ENCODE measurements at regions not wholly inside any gene's neighbourhood (a gene's known extent, or its start where the extent isn't known, plus 50 kb on each side); places are given as distances from the start of the nearest gene placed in this dataset.
"Not testable (repeated sequence)": the region's sequence is repeated elsewhere in the genome, so short reads cannot be mapped to it uniquely, and the experiment has no call there.

DNA sequence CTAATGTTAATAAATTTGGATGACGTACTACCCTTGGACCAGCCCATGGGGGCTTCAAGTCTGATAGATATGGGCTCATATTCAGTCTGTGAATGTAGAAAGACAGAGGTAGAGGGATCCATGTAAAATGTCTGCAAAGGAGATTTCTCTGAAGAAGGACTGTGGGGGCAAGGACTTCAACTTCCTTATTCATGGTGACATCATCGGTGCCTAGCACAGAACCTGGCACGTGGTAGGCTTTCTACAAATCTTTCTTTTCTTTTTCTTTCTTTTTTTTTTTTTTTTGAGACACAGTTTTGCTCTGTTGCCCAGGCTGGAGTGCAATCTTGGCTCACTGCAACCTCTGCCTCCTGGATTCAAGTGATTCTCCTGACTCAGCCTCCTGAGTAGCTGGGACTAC lies 81.5 kb upstream of the CHD6 start:
- not testable (repeated sequence) for H3K27ac ChIP-seq (ENCODE audit: low read depth, low read length); H3K18ac ChIP-seq (ENCODE audit: extremely low read depth, low read length); H3K9ac ChIP-seq (replicated peaks in 1 of 4; ENCODE audit: extremely low read depth in 1 of 4, low read depth in 3 of 4, low read length in 3 of 4); H3K79me2 ChIP-seq (ENCODE audit: control insufficient read depth in 1 of 2, insufficient read depth in 2 of 2, low read length in 2 of 2); H3K9me3 ChIP-seq (ENCODE audit: insufficient read depth in 2 of 2, low read depth in 1 of 2, low read length in 1 of 2); H2AFZ ChIP-seq (ENCODE audit: low read length); H3K56ac ChIP-seq (replicated peaks; ENCODE audit: insufficient read length, low read depth, low read length); H4K8ac ChIP-seq (ENCODE audit: extremely low read depth, insufficient read depth, low read length); H4K20me1 ChIP-seq (replicated peaks in 1 of 2; ENCODE audit: control insufficient read depth in 1 of 2, insufficient read depth in 2 of 2, low read length in 2 of 2); H3K36me3 ChIP-seq (ENCODE audit: control insufficient read depth in 2 of 4, insufficient read depth in 4 of 4, low read length in 3 of 4); H2BK120ac ChIP-seq (replicated peaks; ENCODE audit: low read depth, low read length); H3K79me1 ChIP-seq (ENCODE audit: low read depth, low read length); H4K5ac ChIP-seq (ENCODE audit: insufficient read length, low read depth, low read length); DNase-seq (ENCODE audit: low read depth in 1 of 2, low spot score in 2 of 2); H3K14ac ChIP-seq (ENCODE audit: insufficient read length); H3K23me2 ChIP-seq (ENCODE audit: low read depth, low read length); H3K4me1 ChIP-seq (replicated peaks in 1 of 4; ENCODE audit: control insufficient read depth in 3 of 4, insufficient read depth in 4 of 4, low read length in 3 of 4); H3K4me2 ChIP-seq (ENCODE audit: insufficient read depth in 1 of 2, low read depth in 2 of 2, low read length in 2 of 2); FAIRE-seq; H2AK5ac ChIP-seq (ENCODE audit: low read depth, low read length); H2BK5ac ChIP-seq (ENCODE audit: low read depth, low read length); H3K23ac ChIP-seq (ENCODE audit: insufficient read length); H3K27me3 ChIP-seq (replicated peaks in 1 of 4; ENCODE audit: control insufficient read depth in 3 of 4, extremely low read depth in 1 of 4, insufficient read depth in 3 of 4, low read length in 3 of 4); H2BK15ac ChIP-seq (ENCODE audit: low read length); H2BK12ac ChIP-seq (ENCODE audit: low read depth, low read length); H4K91ac ChIP-seq (replicated peaks; ENCODE audit: insufficient read length, low read length); H2BK20ac ChIP-seq (ENCODE audit: low read length); H3K4ac ChIP-seq (replicated peaks; ENCODE audit: insufficient read length, low read depth, low read length); H3K4me3 ChIP-seq (ENCODE audit: extremely low read depth in 1 of 4, insufficient read depth in 2 of 4, low read depth in 3 of 4, low read length in 4 of 4)
- CTCF ChIA-PET (ENCODE audit: partially characterized antibody), result interaction anchor here (0.6 to 2.6 kb wide), 7 partner anchors 8 to 480 kb away, joined by 3 to 13 read pairs (median 4); no protein-coding TSS in a partner anchor
- POLR2A ChIA-PET (ENCODE audit: partially characterized antibody), result interaction anchor here (1.9 kb wide), 1 partner anchor 13 kb away, joined by 4 read pairs; no protein-coding TSS in a partner anchor
- 100% methylated on average over 3 of the region's 3 CpGs; no CpG with 5 or more reads in 1 of the 2 experiments for WGBS, 2 experiments (ENCODE audit: extremely low coverage in 1 of 2, insufficient coverage in 1 of 2, insufficient read length in 1 of 2, insufficient replicate concordance in 2 of 2, low coverage in 1 of 2, low lambda C conversion rate in 2 of 2, missing lambda C conversion rate in 1 of 2)

Measured in H1 (cell line).